Heart left ventricle (tissue), 13 donors: ENCODE measurements at regions not wholly inside any gene's neighbourhood (a gene's known extent, or its start where the extent isn't known, plus 50 kb on each side); places are given as distances from the start of the nearest gene placed in this dataset.

Source experiments
- POLR2A ChIP-seq, 2 donors: fragments of 450-650 bp; IDR thresholded peaks; one replicate each; pipeline ENCODE4 v1.6.1; 2017; ENCODE audit warnings: antibody characterized with exemption in 2 of 2, mild to moderate bottlenecking in 2 of 2, moderate library complexity in 2 of 2
- TF ChIP-seq, protein P1 (sequence below), 12 donors: fragments of 200-600 bp; sonication (generic) in 4 of 12; IDR thresholded peaks; one replicate each; pipeline versions ENCODE4 v1.5.0 to v1.8.0; 2018 to 2022; ENCODE audit warnings: antibody characterized with exemption in 12 of 12, mild to moderate bottlenecking in 5 of 12
- donor health status: ischemic (EF 13 %, LVEDD 7.1; RV severe dilation, severe dysfunction).
- donor health status: DM: no; HTN: yes; CAD: no.
- donor health status: DM: no; HTN: no; CAD: no.
- donor health status: ischemic (EF 25% LVEDD 6.9; RV normal size, moderate dysfunction).
- donor health status: ischemic (EF 25% LVEDD 5.7; RV mildly dilated, moderate dysfunction).
- donor health status: ischemic (EF 35%, LVEDD 5.7; RV mildly dilated, moderate dysfunction).
- donor health status: nonischemic (EF 11% LVEDD 7.7; RV severe dilation, severe dysfunction).
- donor health status: DM: yes; HTN: yes; CAD: no.
- donor health status: PGD.
- donor health status: ischemic (EF 29% LVEDD 5.4; RV normal size, mild dysfunction).
- donor health status: nonischemic (EF 23%, LVEDD 6.1; RV moderate dilation, normal function).

DNA sequence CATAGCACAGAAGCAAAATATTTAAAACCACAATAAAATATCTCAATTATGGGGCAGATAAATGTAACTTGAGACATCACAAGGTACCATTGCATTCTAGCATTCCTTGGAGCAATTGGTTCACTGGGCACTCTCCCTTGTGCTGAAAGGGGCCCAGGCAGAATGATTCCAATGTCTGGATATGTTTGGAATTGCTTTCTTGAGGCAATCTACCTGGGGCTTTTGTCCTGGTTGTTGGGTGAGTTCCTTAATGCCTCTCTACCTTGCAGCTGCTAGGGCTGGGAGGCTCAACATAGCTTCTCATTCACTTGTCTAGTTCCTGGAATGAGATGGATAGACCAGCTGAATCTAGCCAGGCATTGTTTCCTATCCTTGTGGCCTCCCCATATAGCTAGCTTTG lies 539.6 kb upstream of the FSHR start:
- TF ChIP-seq, protein P1, sequence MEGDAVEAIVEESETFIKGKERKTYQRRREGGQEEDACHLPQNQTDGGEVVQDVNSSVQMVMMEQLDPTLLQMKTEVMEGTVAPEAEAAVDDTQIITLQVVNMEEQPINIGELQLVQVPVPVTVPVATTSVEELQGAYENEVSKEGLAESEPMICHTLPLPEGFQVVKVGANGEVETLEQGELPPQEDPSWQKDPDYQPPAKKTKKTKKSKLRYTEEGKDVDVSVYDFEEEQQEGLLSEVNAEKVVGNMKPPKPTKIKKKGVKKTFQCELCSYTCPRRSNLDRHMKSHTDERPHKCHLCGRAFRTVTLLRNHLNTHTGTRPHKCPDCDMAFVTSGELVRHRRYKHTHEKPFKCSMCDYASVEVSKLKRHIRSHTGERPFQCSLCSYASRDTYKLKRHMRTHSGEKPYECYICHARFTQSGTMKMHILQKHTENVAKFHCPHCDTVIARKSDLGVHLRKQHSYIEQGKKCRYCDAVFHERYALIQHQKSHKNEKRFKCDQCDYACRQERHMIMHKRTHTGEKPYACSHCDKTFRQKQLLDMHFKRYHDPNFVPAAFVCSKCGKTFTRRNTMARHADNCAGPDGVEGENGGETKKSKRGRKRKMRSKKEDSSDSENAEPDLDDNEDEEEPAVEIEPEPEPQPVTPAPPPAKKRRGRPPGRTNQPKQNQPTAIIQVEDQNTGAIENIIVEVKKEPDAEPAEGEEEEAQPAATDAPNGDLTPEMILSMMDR (IDR thresholded peaks at IDR 0.05): no peak
- no peak for TF ChIP-seq POLR2A (IDR thresholded peaks at IDR 0.05)
